ENCODE measurements at regions not wholly inside any gene's neighbourhood (a gene's known extent, or its start where the extent isn't known, plus 50 kb on each side); places are given as distances from the start of the nearest gene placed in this dataset.

GRCh38 chrX:25290132-25290531 lies 274.4 kb upstream of the ARX start:
- H3K4me3 ChIP-seq (ENCODE audit: low read depth, low read length), result no peak overlapping the region
- TF ChIP-seq CTCF (IDR thresholded peaks at IDR 0.05; ENCODE audit: control insufficient read depth, extremely low read depth, insufficient read depth), result no peak
- DNase-seq (ENCODE audit: low read depth), result no peak

GRCh38 chrX:25288676-25289075 lies 272.9 kb upstream of the ARX start:
- no peak for TF ChIP-seq CTCF (IDR thresholded peaks at IDR 0.05; ENCODE audit: control insufficient read depth, extremely low read depth, insufficient read depth)
- no peak overlapping the region for H3K4me3 ChIP-seq (ENCODE audit: low read depth, low read length)
- no peak for DNase-seq (ENCODE audit: low read depth)

GRCh38 chrX:25287521-25287920 lies 271.8 kb upstream of the ARX start:
- no peak for TF ChIP-seq CTCF (IDR thresholded peaks at IDR 0.05; ENCODE audit: control insufficient read depth, extremely low read depth, insufficient read depth)
- no peak for DNase-seq (ENCODE audit: low read depth)
- H3K4me3 ChIP-seq (ENCODE audit: low read depth, low read length), result no peak overlapping the region

- DNase-seq (ENCODE audit: low read depth), result no peak
- no peak overlapping the region for H3K4me3 ChIP-seq (ENCODE audit: low read depth, low read length)
- no peak for TF ChIP-seq CTCF (IDR thresholded peaks at IDR 0.05; ENCODE audit: control insufficient read depth, extremely low read depth, insufficient read depth)
Measured at GRCh38 chrX:25285598-25285997, 269.8 kb upstream of the ARX start.

- TF ChIP-seq CTCF (IDR thresholded peaks at IDR 0.05; ENCODE audit: control insufficient read depth, extremely low read depth, insufficient read depth), result no peak
- DNase-seq (ENCODE audit: low read depth), result no peak
Measured at GRCh38 chrX:25279510-25279909, 263.7 kb upstream of the ARX start.

GRCh38 chrX:25278341-25278740 lies 262.6 kb upstream of the ARX start:
- no peak for TF ChIP-seq CTCF (IDR thresholded peaks at IDR 0.05; ENCODE audit: control insufficient read depth, extremely low read depth, insufficient read depth)
- DNase-seq (ENCODE audit: low read depth), result no peak
- H3K4me3 ChIP-seq (ENCODE audit: low read depth, low read length), result no peak overlapping the region

More at GRCh38 chrX:25279510-25279909, 263.7 kb upstream of the ARX start:
- no peak overlapping the region for H3K4me3 ChIP-seq (ENCODE audit: low read depth, low read length)

GRCh38 chrX:25277574-25277973 lies 261.8 kb upstream of the ARX start:
- H3K4me3 ChIP-seq (ENCODE audit: low read depth, low read length), result no peak overlapping the region
- DNase-seq (ENCODE audit: low read depth), result no peak
- TF ChIP-seq CTCF (IDR thresholded peaks at IDR 0.05; ENCODE audit: control insufficient read depth, extremely low read depth, insufficient read depth), result no peak

Measured in LNCaP clone FGC (cell line).